Panc1 (cell line): ENCODE measurements at regions not wholly inside any gene's neighbourhood (a gene's known extent, or its start where the extent isn't known, plus 50 kb on each side); places are given as distances from the start of the nearest gene placed in this dataset.
"Not testable (repeated sequence)": the region's sequence is repeated elsewhere in the genome, so short reads cannot be mapped to it uniquely, and the experiment has no call there.

ENCODE experiments used
- ATAC-seq: fragments of 200-7000 bp; cut with Tn5 transposase; 2 replicates; pipeline ENCODE4 v1.9.1; 2020; ENCODE audit warnings: mild to moderate bottlenecking, moderate library complexity
- BruUV-seq: library from RNA; stranded (reverse); fragments of 400-500 nt; replicated peaks from 2 replicates; lab custom pipeline; 2021; lab: Mats Ljungman, UMichigan
- CTCF ChIA-PET: fragments of 300-600 bp; sonication (Branson Sonifier 250); formaldehyde crosslinking; loops from one replicate; lab custom pipeline; 2022; ENCODE audit warnings: antibody characterized with exemption; lab: Charles Lee
- POLR2A ChIA-PET: fragments of 300-600 bp; sonication (Branson Sonifier 250); formaldehyde crosslinking; loops from one replicate; lab custom pipeline; 2022; ENCODE audit warnings: antibody characterized with exemption; lab: Charles Lee
- DNase-seq: peaks from one replicate; pipeline ENCODE4 v3.0.0-alpha.2; 2010; ENCODE audit warnings: low read depth, low spot score
- H3K27ac ChIP-seq: 2 replicates; pipeline ENCODE4 v1.5.1; 2011; ENCODE audit warnings: mild to moderate bottlenecking, low read length, inconsistent platforms
- H3K27me3 ChIP-seq: fragments of 200-500 bp; sonication (Bioruptor generic); 2 replicates; pipeline ENCODE4 v1.6.0; 2014; ENCODE audit warnings: low read length, inconsistent platforms; ENCODE audit not compliant: control insufficient read depth, insufficient read depth
- H3K36me3 ChIP-seq: fragments of 200-500 bp; sonication (Bioruptor generic); 2 replicates; pipeline ENCODE4 v1.5.1; 2014; ENCODE audit warnings: inconsistent platforms, mild to moderate bottlenecking, low read length, moderate library complexity; ENCODE audit not compliant: control insufficient read depth, insufficient read depth
- H3K4me1 ChIP-seq: 2 replicates; pipeline ENCODE4 v1.5.1; 2011; ENCODE audit warnings: inconsistent platforms, mild to moderate bottlenecking, low read length, moderate library complexity; ENCODE audit not compliant: control insufficient read depth, insufficient read depth
- H3K4me3 ChIP-seq, 2 experiments: 2 replicates each; pipeline ENCODE4 v1.5.1; 2011 to 2012; ENCODE audit warnings: low read depth in 2 of 2, low read length in 2 of 2, mild to moderate bottlenecking in 2 of 2, inconsistent platforms in 1 of 2, moderate library complexity in 1 of 2
- H3K9me3 ChIP-seq: fragments of 200-500 bp; sonication (Bioruptor generic); 2 replicates; pipeline ENCODE4 v1.5.1; 2014; ENCODE audit warnings: low read depth, mild to moderate bottlenecking, inconsistent platforms, low read length, moderate library complexity; ENCODE audit not compliant: control insufficient read depth, insufficient read depth
- POLR2AphosphoS5 ChIP-seq: IDR thresholded peaks from 2 replicates; pipeline ENCODE4 v1.6.1; 2012; ENCODE audit warnings: mild to moderate bottlenecking, low read depth, low read length, moderate library complexity
- SIN3A ChIP-seq: IDR thresholded peaks from 2 replicates; pipeline ENCODE4 v1.6.1; 2012; ENCODE audit warnings: low read depth, mild to moderate bottlenecking, low read length, moderate library complexity, borderline replicate concordance; ENCODE audit not compliant: insufficient read depth
- TCF7L2 ChIP-seq: IDR thresholded peaks from 2 replicates; pipeline ENCODE4 v1.6.1; 2011; ENCODE audit warnings: mild to moderate bottlenecking, low read depth, low read length, inconsistent platforms
- in situ Hi-C: cut with HindIII; loops from 2 replicates; pipeline ENCODE4 v1.10.0; 2016; ENCODE audit warnings: low sequenced_read_pairs, low pct_unique_long_range_greater_than_20kb
- intact Hi-C: fragments of 100-400 bp; cut with micrococcal nuclease; formaldehyde crosslinking; loops from one replicate; pipeline ENCODE4 v1.10.0; 2022; ENCODE audit not compliant: unreplicated experiment
- TF ChIP-seq, protein P1 (sequence below): fragments of 450-650 bp; IDR thresholded peaks from 2 replicates; pipeline ENCODE4 v1.5.1; 2017; ENCODE audit warnings: mild to moderate bottlenecking
- TF ChIP-seq, protein P2 (sequence below), 2 experiments: IDR thresholded peaks; 2 replicates each; pipeline ENCODE4 v1.6.1; 2011 to 2012; ENCODE audit warnings: low read depth in 2 of 2, control low read depth in 1 of 2, low read length in 1 of 2, mild to moderate bottlenecking in 1 of 2, moderate library complexity in 1 of 2; ENCODE audit not compliant: insufficient read depth in 1 of 2

DNA sequence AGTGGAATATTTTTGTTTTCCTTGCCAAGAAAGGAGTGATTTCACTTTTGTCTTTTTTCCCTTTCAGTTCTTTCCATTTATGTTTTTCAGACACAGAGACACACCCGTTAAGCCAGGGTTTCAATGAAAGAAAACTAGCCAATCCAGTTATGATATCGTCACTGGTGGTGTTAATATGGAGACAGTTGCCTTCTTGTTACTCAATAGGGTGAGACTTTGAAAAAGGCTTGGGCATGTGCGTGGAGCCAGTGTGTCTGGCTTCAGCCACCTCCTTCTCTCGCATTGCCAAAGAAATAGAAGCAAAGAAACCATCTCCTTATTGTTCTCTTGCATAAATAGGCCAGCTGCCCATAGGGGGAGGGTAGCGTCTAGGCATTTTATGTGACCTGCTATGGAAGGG lies 84.1 kb upstream of the DLX6 start:
- Histone ChIP-seq H3K27ac (no peak overlapping the region), H3K4me3 (no peak overlapping the region), H3K27me3 (no peaks in the 10 kb centered on the region; the same call in 1 of the 2 replicates), H3K9me3 (no peaks in the 10 kb centered on the region), H3K36me3 (no peaks in the 10 kb centered on the region), H3K4me1 (no peaks in the 10 kb centered on the region)
- TF ChIP-seq POLR2AphosphoS5: no peak
- BruUV-seq: no TSS peak
- intact Hi-C loops (no loop called here), in situ Hi-C loops (no loop called here)
- ChIA-PET CTCF (no interaction called here), POLR2A (no interaction called here)
- DNase-seq (no peak), ATAC-seq (no peak)

DNA sequence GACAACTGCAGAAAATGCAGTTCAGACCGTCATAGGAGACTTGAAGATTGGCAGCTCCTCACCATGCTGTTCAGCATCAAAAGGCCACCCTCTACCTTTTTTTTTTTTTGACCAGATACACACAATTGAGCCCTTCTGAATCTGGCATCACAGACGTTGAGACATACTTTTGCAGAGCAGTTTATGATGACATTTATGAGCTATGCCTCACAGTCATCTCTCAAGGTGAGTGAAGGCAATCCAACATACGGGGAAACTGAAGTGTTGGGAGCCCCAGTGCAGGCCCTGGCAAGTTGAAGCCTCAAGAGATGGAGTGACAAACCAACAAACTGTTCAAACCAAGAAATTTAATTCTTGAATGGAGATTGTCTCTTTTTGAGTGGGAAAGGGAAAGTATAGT lies 83.6 kb upstream of the DLX6 start:
- Histone ChIP-seq H3K27me3 (no peaks in the 10 kb centered on the region; the same call in 1 of the 2 replicates), H3K36me3 (no peaks in the 10 kb centered on the region), H3K4me3 (no peak overlapping the region), H3K9me3 (no peaks in the 10 kb centered on the region), H3K27ac (no peak overlapping the region), H3K4me1 (no peaks in the 10 kb centered on the region)
- ChIA-PET POLR2A (interaction anchor here (0.6 to 1.0 kb wide), 2 partner anchors 58 to 438 kb away, joined by 3 to 5 read pairs; no protein-coding TSS in a partner anchor), CTCF (no interaction called here)
- DNase-seq: no peak
- no peak for ATAC-seq
- in situ Hi-C loops (no loop called here), intact Hi-C loops (no loop called here)
- BruUV-seq: no TSS peak
- TF ChIP-seq, protein P1, sequence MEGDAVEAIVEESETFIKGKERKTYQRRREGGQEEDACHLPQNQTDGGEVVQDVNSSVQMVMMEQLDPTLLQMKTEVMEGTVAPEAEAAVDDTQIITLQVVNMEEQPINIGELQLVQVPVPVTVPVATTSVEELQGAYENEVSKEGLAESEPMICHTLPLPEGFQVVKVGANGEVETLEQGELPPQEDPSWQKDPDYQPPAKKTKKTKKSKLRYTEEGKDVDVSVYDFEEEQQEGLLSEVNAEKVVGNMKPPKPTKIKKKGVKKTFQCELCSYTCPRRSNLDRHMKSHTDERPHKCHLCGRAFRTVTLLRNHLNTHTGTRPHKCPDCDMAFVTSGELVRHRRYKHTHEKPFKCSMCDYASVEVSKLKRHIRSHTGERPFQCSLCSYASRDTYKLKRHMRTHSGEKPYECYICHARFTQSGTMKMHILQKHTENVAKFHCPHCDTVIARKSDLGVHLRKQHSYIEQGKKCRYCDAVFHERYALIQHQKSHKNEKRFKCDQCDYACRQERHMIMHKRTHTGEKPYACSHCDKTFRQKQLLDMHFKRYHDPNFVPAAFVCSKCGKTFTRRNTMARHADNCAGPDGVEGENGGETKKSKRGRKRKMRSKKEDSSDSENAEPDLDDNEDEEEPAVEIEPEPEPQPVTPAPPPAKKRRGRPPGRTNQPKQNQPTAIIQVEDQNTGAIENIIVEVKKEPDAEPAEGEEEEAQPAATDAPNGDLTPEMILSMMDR: no peak
- TF ChIP-seq SIN3A: no peak
- TF ChIP-seq POLR2AphosphoS5: no peak
- TF ChIP-seq, protein P2, sequence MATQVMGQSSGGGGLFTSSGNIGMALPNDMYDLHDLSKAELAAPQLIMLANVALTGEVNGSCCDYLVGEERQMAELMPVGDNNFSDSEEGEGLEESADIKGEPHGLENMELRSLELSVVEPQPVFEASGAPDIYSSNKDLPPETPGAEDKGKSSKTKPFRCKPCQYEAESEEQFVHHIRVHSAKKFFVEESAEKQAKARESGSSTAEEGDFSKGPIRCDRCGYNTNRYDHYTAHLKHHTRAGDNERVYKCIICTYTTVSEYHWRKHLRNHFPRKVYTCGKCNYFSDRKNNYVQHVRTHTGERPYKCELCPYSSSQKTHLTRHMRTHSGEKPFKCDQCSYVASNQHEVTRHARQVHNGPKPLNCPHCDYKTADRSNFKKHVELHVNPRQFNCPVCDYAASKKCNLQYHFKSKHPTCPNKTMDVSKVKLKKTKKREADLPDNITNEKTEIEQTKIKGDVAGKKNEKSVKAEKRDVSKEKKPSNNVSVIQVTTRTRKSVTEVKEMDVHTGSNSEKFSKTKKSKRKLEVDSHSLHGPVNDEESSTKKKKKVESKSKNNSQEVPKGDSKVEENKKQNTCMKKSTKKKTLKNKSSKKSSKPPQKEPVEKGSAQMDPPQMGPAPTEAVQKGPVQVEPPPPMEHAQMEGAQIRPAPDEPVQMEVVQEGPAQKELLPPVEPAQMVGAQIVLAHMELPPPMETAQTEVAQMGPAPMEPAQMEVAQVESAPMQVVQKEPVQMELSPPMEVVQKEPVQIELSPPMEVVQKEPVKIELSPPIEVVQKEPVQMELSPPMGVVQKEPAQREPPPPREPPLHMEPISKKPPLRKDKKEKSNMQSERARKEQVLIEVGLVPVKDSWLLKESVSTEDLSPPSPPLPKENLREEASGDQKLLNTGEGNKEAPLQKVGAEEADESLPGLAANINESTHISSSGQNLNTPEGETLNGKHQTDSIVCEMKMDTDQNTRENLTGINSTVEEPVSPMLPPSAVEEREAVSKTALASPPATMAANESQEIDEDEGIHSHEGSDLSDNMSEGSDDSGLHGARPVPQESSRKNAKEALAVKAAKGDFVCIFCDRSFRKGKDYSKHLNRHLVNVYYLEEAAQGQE (IDR thresholded peaks at IDR 0.05; ENCODE audit: insufficient read depth in 1 of 2, low read depth in 2 of 2, low read length in 1 of 2): no peak
- TF ChIP-seq TCF7L2: no peak

DNA sequence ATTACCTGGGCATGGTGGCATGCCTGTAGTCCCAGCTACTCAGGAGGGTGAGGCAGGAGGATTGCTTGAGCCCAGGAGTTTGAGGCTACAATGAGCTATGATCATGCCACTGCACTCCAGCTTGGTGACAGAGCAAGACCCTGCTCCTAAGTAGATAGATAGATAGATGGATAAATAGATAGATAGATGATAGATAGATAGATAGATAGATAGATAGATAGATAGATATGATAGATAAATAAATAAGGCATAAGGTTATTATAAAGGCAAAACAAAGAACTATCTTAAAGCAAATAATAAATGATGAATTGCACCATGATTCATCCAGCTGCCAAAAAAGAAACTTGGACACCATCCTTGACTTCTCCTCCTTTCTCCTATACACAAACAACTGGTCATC lies 82.0 kb upstream of the DLX6 start:
- POLR2A ChIA-PET, H3K27ac ChIP-seq, H3K9me3 ChIP-seq, in situ Hi-C loops, H3K27me3 ChIP-seq, H3K4me3 ChIP-seq, H3K36me3 ChIP-seq, CTCF ChIA-PET, DNase-seq, BruUV-seq, intact Hi-C loops, H3K4me1 ChIP-seq, ATAC-seq: not testable (repeated sequence)
